GM21737 (cell line): ENCODE measurements at regions not wholly inside any gene's neighbourhood (a gene's known extent, or its start where the extent isn't known, plus 50 kb on each side); places are given as distances from the start of the nearest gene placed in this dataset.
A peak's percentile ranks its signal among the peaks of the same experiment; 100 is the strongest.

Experiments used
- ATAC-seq: cut with Tn5 transposase; IDR thresholded peaks from one replicate; pipeline ENCODE4 v1.9.1; 2021; ENCODE audit warnings: mild to moderate bottlenecking, moderate library complexity; ENCODE audit not compliant: unreplicated experiment

GRCh38 chr5:82384034-82384750 is 106.0 kb upstream of the RPS23 start:
- ATAC-seq = no peak

GRCh38 chr5:82381591-82381990 is 103.4 kb upstream of the RPS23 start:
- no peak for ATAC-seq

- no peak for ATAC-seq
Observed at GRCh38 chr5:82376307-82376706, 98.2 kb upstream of the RPS23 start.

DNA sequence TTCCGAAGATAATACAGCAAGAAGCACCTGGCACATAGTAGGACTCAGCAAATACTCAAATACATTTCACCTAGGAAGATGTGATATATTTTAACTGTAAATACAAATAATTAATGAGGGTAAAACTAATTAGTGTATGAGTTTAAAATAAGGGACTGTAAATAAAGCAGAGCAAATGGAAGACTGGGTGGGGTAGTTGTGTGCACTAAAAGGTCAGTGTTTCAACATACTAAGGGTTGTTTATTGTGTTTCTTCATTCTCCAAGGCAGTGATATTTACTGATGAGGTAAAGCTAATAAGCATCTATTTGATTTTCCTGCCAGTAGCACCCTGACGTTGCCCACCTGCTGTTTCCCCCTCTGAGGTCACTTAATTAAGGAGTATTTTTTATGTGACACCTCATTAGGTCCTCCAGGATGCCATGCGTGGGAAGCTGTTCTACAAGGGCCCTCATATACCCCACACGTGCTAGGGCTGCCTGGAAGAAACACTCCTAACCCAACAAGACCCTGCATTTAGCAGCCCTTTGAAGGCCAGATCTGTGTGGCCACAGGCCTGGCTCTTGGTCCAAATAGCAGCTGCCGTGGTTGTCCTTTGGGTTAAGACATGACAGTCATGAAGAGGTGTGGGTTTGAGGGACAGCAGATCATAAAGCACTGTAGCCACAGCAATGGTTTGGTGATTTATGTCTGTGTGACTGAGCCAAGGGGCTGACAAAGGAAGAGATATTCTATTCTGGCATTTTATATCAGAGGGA is 97.5 kb upstream of the RPS23 start:
- no peak for ATAC-seq

- ATAC-seq = no peak
Observed at GRCh38 chr5:82374637-82375036, 96.5 kb upstream of the RPS23 start.

DNA sequence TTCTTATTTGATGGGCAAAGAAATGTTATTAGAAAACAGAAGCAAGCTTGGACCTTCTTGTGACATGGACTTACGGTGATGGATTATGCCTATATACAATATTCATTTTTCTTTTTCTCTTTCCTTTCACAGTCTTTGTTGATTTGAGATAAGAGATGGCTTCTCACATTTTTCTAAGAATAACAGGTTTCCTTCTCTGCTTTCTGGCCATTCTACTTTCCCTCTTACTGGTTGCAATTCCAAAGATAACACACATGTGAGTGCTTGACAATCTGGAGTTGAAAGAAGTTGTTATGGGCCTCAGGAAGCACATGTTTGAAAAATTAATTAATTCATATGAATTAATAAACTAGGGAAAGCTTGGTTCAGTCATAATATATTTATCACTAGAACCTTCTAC is 89.8 kb upstream of the RPS23 start:
- no peak for ATAC-seq

DNA sequence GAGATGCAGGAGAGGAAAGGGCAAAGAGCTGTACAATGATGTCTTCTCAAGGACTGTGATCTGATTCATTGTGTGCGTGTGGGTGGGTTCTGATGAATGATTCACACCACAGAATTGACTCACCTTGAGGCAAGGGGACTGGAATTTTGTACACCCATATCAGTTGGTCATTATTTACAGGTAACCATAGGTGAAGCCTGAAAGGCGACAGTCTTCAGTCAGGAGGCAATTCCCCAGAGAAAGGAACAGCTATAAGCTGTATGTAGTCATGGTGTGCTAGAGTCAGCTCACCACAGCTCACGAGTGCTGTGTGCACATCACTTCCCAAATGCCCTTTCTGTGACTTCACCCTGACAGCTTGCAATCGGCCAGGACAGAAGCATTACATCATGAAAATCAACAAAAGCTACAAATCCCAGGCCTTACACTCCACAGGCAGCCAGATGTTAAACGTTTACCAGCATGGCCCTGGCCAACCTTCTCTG is 87.6 kb upstream of the RPS23 start:
- no peak for ATAC-seq

DNA sequence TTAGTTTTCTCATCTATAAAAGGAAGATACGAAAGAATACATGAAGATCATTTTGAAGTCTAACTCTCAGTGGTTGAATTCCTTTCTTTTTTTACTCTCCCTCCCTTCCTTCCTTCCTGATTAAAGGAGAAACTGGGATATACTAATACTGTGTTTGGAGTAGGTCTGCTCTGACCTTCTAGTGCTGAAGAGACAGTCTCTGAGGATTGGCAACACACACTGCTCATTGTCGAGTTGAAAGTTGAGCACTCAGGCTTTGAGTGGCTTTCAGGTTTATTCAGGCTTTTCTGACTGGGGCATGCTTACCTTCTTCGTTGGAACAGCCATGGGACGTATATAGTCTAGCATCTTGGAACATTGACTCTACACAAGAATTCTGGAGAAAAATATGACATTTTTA is 86.9 kb upstream of the RPS23 start:
- ATAC-seq = no peak

GRCh38 chr5:82364497-82364896 is 86.3 kb upstream of the RPS23 start:
- no peak for ATAC-seq

- ATAC-seq = no peak
Observed at GRCh38 chr5:82363524-82363923, 85.4 kb upstream of the RPS23 start.

DNA sequence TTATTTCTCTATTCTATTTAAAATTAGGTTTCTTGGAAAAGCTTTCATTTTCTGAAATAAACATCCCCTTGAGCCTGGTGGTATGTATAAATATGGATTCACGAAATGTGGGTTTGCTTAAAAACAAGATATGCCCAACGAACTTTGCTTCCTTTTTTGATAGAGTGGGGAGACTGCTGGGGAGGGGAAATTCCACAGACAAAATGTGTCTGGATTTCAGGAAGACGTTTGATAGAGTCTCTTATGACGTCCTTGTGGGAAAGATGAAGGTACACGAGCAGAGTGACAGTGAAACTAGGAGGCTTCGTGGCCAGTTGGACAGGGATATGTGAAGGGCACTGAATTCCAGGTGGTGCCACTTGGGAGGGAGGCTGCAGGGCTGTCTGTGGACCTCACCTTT is 84.5 kb upstream of the RPS23 start:
- ATAC-seq = no peak

GRCh38 chr5:82360022-82360421 is 81.9 kb upstream of the RPS23 start:
- no peak for ATAC-seq

DNA sequence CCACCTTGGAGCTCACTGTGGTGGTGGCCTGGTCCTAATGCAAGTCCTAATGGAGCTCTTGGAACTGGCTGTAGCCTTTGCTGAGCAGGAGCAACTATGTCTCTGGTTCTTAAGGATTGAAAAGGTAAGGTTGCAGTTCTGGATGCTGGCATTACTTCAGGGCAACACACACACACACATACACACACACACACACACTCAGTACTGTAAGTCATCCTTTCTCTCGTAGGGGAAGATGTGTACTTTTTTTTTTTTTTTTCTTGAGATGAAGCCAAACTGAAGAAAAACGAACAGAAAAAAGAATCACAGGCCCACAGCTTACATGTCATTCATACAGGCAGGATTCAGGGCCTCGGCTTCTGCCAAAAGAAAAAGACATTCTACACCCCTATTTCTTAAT is 81.1 kb upstream of the RPS23 start:
- ATAC-seq = no peak

DNA sequence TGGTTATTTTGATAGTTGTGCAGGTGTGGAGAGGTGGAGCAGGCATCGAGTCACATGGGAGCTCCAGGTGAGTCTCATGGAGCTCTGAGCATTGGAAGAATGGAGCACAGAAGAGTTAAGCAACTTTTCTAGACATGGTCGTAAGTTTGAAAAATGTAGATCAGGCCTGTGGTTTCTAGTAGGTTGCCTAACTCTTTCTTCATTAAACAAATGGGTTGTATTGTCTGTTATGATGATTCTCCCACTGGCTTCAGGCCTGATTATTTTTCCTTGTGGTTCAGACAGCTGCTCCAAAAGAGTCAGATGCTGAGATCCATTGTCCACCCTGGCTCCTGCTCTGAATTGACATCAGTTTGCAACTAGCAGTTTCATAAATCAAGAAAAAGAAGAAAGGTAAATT is 80.3 kb upstream of the RPS23 start:
- no peak for ATAC-seq

- peak; percentile 59 for ATAC-seq
Observed at GRCh38 chr5:82356808-82357671, 78.9 kb upstream of the RPS23 start.

DNA sequence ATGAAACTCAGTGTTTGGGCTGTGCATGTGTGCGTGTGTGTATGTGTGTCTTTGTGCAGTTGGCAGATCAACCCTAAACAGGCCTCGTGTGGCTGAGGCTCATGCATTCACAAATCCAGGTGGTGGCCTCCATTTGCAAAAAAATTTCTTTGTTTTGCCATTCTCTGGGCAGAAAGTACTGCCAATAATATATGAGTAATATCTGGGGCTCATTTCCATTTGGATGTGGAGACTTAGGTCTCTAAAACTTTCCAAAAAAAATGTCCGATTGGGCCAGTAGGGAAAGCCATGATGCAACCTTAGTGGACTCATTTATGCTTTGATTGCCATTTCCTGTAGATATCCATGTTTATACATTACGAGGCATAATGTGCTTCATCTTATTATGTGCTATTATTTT is 77.9 kb upstream of the RPS23 start:
- ATAC-seq = no peak

DNA sequence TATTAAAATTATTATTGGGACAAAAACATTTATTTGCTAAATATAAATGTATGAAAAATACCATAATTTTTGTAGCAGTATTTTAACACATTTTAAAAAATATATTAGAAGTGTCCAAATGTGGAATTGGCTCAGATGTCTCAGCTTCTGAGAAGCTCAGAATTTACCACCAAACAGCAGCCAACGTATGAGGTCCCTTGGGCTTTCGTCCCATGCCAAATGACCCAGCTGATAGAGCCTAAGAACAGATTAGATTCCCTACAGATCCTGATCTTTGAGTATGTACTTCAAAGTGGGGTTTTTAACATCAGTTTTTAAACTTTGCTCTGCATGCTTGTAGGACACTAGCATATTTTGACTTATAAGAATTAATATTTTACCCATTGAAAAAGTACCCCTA is 77.3 kb upstream of the RPS23 start:
- no peak for ATAC-seq

DNA sequence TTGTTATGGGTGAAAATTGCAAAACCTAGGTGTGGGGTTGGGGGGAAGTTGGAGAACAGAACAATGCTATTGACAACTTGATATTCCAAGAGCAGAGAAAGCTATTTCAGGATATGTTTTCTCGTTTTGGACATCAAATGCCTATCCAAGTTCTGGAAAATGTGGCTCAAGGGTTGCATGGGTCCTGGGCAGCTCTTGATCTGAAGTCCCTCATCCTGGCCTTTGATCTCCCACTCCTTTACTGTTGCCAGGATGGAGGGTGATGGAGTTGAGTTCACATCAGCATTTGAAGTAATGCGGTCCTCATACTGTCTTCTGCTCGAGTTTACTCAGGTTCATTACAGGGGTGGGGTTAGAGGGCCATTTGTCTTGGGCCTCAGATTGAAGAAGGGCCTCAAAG is 76.9 kb upstream of the RPS23 start:
- ATAC-seq = no peak

DNA sequence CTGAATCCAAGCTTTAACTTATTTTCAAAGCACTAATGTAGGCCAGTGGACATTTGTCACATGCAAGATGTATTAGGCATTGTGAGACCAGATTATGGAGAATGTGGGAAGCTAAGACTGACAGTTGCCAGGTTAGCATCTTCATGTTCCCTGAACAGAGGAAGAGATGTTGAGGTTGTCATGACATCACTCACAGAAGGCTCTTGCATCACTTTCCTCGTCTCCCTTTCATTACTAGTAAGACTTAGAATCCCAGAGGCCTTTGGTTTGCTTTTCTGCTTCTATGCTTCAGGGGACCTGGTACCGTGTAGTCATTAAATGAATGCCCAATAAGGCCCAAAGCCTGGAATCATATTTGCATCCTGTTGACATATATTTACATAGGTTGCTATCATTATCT is 76.4 kb upstream of the RPS23 start:
- no peak for ATAC-seq

- no peak for ATAC-seq
Observed at GRCh38 chr5:82353522-82353921, 75.4 kb upstream of the RPS23 start.

DNA sequence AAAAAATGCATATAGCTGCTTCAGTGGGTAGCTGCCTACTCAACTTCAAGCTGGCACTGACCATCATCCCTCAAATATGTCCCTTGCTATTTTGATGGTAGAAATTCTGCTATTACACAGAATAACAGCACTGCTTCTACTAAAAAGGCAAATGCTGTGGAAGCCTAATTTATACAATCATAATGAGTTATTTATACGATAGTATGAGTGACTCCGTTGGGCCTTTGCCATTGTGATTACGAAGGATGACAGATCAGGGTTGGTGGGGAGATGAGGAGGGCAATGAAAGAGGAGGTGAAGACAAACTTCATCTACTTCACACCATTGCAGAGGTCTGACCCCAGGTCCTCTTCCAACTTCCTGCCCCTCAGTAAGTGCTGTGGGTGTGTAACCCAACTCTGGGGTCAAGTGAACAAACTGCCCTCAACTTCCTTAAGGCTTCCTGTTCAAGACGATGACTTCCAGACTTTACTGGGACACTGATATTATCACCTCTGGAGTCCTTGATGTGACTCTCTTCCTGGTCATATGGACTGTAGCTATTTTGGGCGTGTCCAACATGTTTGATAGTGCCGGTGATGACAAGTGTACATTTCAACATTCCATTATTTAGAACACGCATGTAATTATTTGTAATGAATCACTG is 74.1 kb upstream of the RPS23 start:
- no peak for ATAC-seq
